ENCODE measurements at regions not wholly inside any gene's neighbourhood (a gene's known extent, or its start where the extent isn't known, plus 50 kb on each side); places are given as distances from the start of the nearest gene placed in this dataset.

GRCh38 chr7:34275624-34276023, 370.3 kb downstream of the BMPER start:
- DNase-seq (ENCODE audit: low read depth in 3 of 3): no peak

- no peak for DNase-seq (ENCODE audit: low read depth in 3 of 3)
Observed at GRCh38 chr7:34277016-34277802, 371.9 kb downstream of the BMPER start.

DNA sequence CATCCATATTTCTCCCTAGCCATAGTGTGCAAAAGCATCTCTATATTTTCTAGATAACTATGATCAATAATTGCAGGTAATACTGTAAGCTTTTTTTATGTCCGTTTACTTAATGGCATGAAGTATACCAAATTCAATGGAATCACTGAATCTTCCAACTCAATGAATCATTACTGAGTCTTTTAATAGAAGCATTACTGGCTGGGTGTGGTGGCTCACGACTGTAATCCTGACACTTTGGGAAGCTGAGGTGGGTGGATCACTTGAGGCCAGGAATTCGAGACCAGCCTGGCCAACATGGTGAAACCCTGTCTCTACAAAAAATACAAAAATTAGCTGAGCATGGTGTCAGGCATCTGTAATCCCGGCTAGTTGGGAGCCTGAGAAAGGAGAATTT, 372.5 kb downstream of the BMPER start:
- no peak for DNase-seq (ENCODE audit: low read depth in 3 of 3)

DNA sequence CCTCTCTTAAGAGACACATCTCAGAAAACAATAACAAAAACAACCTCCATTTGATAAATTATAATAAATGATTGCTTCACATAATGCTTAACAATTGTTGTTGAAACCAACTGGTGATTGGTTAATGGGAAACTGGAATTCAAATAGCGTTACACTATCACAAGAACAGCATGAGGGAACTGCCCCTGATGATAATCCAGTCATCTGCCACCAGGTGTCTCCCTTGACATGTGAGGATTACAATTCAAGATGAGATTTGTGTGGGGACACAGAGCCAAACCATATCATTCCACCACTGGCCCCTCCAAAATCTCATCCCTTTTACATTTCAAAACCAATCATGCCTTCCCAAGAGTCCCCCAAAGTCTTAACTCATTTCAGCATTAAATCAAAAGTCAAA, 375.9 kb downstream of the BMPER start:
- DNase-seq (ENCODE audit: low read depth in 3 of 3): no peak

GRCh38 chr7:34282271-34282670, 375.7 kb upstream of the NPSR1 start:
- DNase-seq (ENCODE audit: low read depth in 3 of 3): no peak

GRCh38 chr7:34296663-34297062, 361.4 kb upstream of the NPSR1 start:
- no peak for DNase-seq (ENCODE audit: low read depth in 3 of 3)

- DNase-seq (ENCODE audit: low read depth in 3 of 3): no peak
Observed at GRCh38 chr7:34298492-34299013, 359.5 kb upstream of the NPSR1 start.

DNA sequence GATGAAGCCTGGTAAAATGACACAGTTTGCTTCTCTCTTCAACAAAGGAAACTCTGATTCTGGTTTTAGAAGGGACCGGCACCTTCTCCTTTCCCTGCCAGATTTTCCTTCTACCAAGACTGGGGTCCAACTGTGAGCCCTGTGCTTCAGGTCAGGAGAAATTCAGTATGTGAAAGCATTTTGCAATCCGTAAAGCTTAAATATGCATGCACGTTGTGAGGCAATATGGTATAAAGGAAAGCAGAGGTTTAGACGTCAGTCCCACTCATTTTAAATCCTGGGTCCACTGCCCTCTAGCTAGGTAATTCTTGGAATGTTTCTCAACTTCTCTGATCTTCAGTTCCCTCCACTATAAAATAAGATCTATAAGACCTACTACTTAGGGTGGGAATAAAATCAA, 359.0 kb upstream of the NPSR1 start:
- no peak for DNase-seq (ENCODE audit: low read depth in 3 of 3)

GRCh38 chr7:34307540-34307939, 350.5 kb upstream of the NPSR1 start:
- DNase-seq (ENCODE audit: low read depth in 3 of 3): no peak

- no peak for DNase-seq (ENCODE audit: low read depth in 3 of 3)
Observed at GRCh38 chr7:34308595-34308994, 349.4 kb upstream of the NPSR1 start.

- DNase-seq (ENCODE audit: low read depth in 3 of 3): no peak
Observed at GRCh38 chr7:34309116-34309515, 348.9 kb upstream of the NPSR1 start.

- DNase-seq (ENCODE audit: low read depth in 3 of 3): no peak
Observed at GRCh38 chr7:34309584-34309983, 348.4 kb upstream of the NPSR1 start.

DNA sequence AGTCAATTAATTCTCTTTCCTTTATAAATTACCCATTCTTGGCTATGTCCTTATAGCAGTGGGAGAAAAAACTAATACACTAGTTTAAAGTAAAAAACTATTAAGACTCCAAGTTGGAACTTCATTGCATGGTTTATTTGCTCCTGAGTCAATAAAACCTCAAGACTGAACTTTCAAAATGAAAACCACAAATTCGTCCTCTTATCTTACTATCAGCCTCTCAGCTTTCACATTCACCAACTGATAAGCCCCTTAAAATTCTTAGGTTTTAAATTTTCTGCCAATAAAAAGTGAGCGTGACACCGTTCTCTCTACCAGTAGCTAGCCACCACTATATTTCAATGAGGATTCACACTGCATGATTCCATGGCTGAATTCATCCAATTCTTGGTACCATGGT, 346.4 kb upstream of the NPSR1 start:
- no peak for DNase-seq (ENCODE audit: low read depth in 3 of 3)

DNA sequence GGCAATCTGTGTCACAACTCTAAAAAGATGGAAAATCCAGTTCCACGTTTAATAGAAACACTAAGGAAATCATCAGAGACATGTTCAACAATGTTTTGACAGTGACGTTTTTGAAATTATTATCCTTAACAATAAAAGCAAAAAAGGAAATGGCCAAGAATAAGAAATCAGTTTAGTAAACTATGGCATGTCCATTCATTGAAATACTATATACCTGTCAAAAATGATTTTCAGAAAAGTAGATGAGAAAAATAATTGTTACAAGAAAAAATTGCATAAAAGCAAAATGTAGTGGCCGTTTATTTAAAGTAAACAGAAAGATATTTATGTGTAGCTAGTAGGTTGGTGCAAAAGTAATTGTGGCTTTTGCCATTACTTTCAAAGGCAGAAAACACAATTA, 345.4 kb upstream of the NPSR1 start:
- DNase-seq (ENCODE audit: low read depth in 3 of 3): no peak

DNA sequence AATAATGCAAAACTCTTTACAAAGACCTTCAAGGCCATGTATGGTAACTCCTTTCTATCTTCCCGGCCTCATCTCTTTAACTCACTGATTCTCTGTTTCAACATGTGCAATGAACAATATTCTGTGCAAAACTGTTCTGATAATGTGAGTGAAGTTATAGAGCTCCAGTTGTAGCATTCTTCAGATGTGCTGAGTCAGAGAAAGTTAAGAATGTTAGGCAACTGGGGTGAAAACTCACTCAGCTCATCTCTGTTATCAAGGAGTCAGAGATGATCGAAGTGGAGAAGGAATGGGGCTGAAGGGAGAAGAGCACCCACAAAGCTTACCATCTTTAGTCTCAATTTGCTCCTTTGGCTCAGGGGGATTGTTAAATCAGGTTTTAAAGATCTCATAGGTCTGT, 344.7 kb upstream of the NPSR1 start:
- no peak for DNase-seq (ENCODE audit: low read depth in 3 of 3)

DNA sequence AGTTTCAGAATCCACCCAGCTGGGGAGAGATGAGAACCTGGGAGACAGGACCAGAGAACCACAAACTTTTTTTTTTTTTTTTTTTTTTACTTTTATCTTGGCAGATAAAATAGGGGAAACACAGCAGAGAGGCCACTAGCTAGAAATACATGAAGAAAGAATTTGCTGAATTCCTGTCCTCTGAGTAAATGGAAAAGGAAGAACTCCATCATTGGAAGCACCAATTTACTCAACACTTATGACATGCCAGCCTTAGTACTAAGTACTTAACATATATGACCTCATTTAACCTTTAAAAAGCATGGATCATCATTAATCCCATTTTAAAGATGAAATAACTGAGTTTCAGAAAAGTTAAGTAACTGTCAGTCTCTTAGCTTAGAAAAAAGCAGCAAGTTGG, 343.0 kb upstream of the NPSR1 start:
- no peak for DNase-seq (ENCODE audit: low read depth in 3 of 3)

- no peak for DNase-seq (ENCODE audit: low read depth in 3 of 3)
Observed at GRCh38 chr7:34317039-34317438, 341.0 kb upstream of the NPSR1 start.

DNA sequence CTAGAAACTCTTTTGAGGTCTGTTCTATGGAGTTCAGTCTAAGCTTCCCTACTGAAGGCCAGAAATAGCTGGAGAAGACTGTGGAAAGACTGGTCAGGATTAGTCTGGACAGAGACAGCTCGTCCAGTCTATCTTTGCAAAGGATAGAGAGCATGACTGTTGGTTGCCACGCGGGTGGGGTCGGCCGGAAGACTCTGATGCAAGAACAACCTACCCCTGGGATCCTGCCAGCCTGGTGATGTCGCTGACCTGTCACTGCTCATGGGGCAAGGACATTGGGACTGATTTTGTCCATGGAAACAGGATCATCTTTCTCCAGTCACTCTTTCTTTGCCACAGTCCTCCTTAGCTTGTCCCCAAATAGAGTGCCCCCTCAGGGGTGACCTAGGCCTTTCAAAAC, 337.6 kb upstream of the NPSR1 start:
- DNase-seq (ENCODE audit: low read depth in 3 of 3): no peak

- peak in 2 of 3 experiments; percentile 11 to 32 for DNase-seq (ENCODE audit: low read depth in 3 of 3)
Observed at GRCh38 chr7:34320926-34321661, 336.9 kb upstream of the NPSR1 start.

GRCh38 chr7:34322841-34323240, 335.2 kb upstream of the NPSR1 start:
- no peak for DNase-seq (ENCODE audit: low read depth in 3 of 3)

DNA sequence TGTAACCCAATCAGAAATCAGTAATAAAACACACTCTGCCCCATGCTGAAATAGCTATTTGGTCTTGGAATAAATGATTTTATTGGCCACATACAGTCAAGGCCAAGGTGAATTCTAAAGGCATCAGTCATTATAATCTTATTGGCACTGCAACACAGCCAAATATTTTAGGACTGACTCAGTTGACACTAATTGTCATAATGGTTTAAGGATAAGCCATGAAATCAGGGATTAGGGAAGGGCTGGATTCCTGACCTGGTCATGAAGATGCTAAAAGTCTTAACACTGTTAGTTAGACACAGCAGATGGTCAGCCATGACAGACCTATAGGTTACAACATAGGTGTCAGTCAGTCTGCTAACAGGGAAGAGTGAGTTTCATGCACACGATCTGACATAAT, 330.3 kb upstream of the NPSR1 start:
- DNase-seq (ENCODE audit: low read depth in 3 of 3): no peak

- DNase-seq (ENCODE audit: low read depth in 3 of 3): no peak
Observed at GRCh38 chr7:34330308-34330707, 327.7 kb upstream of the NPSR1 start.

DNA sequence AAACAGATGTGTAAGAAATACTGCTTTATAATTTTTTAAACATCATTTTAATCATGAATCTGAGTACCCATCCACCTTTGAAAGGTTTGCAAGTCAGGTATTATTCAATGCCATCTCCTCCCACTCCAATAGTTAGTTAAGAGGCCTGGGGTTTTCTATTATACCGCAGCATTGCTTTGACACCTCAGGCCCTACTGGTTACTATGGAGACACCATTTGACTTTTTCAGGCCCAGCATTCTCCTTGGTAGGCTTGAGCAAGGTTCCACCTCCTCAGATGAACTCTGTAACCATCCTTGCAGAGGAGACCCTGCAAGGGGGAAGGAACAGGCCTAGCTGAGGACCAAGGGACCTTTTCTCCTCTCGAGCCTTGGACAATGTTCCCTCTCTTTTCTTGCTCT, 326.9 kb upstream of the NPSR1 start:
- DNase-seq (ENCODE audit: low read depth in 3 of 3): no peak

Measured in stimulated activated CD4-positive, alpha-beta T cell treated with anti-CD3 and anti-CD28 coated beads, TNF-alpha, amount 100 ng/mL, for 24 hours (primary cell).